Stimulated activated CD4-positive, alpha-beta T cell treated with anti-CD3 and anti-CD28 coated beads, Interleukin-4, amount 100 ng/mL, for 48 hours (primary cell): ENCODE measurements at regions not wholly inside any gene's neighbourhood (a gene's known extent, or its start where the extent isn't known, plus 50 kb on each side); places are given as distances from the start of the nearest gene placed in this dataset.
"Not testable (repeated sequence)": the region's sequence is repeated elsewhere in the genome, so short reads cannot be mapped to it uniquely, and the experiment has no call there.

Experiments
- DNase-seq, 2 donors: peaks; one replicate each; pipeline ENCODE4 v3.0.0-alpha.2; 2020; ENCODE audit warnings: low read depth in 2 of 2

- DNase-seq: no peak
These were observed 348.8 kb upstream of the CLINT1 start for GRCh38 chr5:158207733-158208132.

DNA sequence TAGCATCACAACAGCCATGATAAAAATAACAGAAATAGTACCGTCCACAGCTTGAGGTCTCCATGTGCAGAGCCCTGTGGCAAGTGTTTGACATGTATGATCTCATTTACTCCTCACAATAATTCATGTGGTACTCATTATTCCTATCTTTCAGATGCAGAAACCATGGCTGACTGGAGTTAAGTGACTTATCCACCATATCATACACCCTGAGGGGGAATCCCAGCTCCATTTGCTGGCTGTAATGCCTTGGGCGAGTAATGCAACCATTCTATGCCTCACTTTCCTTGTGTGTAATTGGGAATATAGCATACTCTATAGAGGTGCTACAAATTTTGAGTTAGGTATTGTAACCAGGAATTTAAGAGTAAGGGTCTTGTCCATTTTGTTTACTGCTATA, 347.0 kb upstream of the CLINT1 start:
- no peak for DNase-seq

DNA sequence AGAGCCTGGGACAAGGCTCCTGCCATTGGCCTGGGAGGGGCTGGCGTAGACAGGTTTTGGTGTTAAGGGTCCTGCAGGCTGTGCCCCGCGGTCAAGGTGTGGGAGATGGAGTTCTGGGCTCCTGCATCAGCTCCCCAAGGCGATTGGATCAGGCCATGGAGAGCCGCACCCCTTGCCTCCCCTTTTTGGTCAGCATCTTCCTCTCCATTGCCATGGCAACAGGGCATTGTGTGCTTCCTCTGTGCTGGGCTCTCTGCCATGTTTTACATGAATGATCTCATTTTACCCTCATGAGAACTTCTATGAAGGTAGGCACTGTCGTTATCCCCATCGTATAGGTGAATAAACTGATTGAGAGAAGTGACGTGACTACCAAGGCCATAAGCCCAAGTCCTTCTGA, 344.3 kb upstream of the CLINT1 start:
- no peak for DNase-seq

GRCh38 chr5:158202801-158203200, 343.9 kb upstream of the CLINT1 start:
- DNase-seq: no peak

GRCh38 chr5:158200619-158201018, 341.7 kb upstream of the CLINT1 start:
- no peak for DNase-seq

DNA sequence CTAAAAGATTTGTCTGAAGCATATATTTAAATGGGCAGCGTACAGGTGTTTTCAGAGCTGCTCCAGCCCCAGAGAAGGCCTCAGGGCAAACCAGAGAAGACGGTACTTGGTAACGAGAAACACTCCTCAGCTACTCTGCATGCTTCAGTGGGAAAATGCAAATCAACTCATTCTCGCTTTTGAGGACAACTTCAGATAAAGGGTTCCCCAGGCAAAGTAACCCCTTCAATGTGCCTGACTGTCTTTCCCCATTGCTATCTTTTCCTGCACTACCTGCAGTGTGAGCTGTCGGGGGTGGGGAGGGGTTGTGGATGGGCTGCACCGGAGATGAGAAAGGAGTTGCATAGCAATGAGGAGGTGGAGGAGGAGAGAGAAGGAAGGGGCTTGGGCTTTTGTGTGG, 339.7 kb upstream of the CLINT1 start:
- no peak for DNase-seq

GRCh38 chr5:158195416-158196210, 336.7 kb upstream of the CLINT1 start:
- no peak for DNase-seq

DNA sequence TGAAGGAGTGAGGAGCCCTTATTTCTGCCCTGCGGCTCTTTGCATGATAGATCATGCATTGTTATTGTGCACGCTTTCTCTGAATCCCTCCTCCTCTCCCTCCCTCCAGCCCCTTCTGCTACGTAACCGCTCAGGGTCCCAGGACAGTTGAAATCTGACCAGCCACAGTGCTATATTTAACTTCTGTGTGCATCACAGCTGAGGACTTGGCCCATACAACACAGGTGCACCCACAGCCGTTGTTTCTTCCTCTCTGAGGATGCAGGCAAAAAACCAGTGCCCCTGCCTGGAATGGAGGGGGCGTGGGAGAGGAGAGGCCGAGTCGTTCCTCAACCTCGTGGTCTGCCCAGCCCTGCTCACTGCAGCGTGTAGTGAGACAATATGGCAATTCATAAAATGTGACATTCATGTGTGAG, 335.6 kb upstream of the CLINT1 start:
- no peak for DNase-seq

GRCh38 chr5:158193395-158193794, 334.4 kb upstream of the CLINT1 start:
- DNase-seq: not testable (repeated sequence)

DNA sequence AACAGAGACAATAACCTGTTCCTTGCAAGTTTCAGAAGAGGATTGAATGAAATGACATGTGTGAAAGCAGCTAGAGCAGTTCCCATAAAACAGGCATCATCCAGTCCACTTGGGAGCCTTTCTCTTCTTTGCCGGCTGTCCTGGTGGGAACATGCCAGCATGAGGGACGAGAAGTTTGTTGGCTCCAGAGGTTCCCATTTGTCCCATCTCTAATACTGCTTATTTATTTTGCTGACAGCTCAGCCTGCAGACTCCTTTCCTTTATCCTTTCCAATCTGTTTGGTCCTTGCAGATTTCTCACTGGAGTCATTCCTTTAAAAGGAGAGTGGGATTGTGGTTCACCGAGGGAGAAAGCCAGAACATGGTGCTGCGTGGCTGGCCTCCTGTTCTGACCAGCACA, 321.5 kb upstream of the CLINT1 start:
- no peak for DNase-seq

- no peak for DNase-seq
These were observed 320.3 kb upstream of the CLINT1 start for GRCh38 chr5:158179271-158179670.

GRCh38 chr5:158178535-158178934, 319.6 kb upstream of the CLINT1 start:
- no peak for DNase-seq

- DNase-seq: no peak
These were observed 318.2 kb upstream of the CLINT1 start for GRCh38 chr5:158177146-158177545.

DNA sequence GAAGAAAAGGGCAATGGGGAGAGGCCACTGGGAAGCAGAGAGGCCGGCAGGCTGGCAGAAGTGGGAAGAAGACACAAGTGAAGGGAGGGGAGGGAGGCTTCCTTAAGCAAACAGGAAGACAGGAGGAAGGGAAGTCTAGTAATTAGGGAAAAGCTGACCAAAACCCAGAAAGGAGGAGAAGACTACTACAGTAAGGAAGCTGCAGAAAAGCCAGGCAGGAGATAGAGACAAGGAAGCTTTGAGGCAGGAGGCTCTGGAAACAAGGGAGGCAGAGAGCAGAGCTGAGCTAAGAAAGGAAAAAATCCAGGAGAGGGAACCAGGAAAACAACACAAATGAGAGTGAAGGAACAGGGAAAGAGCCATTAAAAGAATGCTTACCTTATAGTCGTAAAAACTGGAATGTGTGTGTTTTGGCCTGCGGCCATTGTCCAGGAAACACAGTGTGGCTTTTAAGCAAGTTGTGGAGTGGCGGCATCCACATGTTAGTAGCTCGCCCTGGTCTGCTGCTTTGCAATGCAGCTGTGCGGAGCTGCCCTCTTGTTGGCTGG, 317.1 kb upstream of the CLINT1 start:
- no peak for DNase-seq

- DNase-seq: peak; percentile 23 to 42
These were observed 316.2 kb upstream of the CLINT1 start for GRCh38 chr5:158174918-158175851.

GRCh38 chr5:158174026-158174425, 315.1 kb upstream of the CLINT1 start:
- DNase-seq: no peak

- DNase-seq: no peak
These were observed 313.1 kb upstream of the CLINT1 start for GRCh38 chr5:158172005-158172404.

- no peak for DNase-seq
These were observed 311.6 kb upstream of the CLINT1 start for GRCh38 chr5:158170534-158170933.

DNA sequence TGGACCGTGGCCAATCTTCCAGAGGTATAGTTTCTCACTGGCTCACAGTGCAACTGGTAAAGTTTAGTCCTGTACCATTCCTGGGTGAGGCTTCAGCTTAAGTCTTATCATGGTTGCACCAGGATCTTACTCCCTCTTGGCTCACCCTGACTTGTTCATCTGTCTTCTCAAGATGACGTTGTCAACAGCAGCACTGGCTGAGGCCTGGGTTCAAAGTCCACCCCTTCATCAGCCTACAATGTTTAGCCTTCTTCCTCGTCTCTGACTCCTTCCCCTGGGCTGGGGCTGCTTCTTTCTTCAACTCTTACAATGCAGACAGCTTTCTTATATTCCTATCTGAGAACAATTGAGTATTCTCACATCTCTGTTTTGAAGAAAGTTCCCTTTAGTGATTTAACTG, 311.1 kb upstream of the CLINT1 start:
- no peak for DNase-seq

- DNase-seq: no peak
These were observed 307.5 kb upstream of the CLINT1 start for GRCh38 chr5:158166424-158166823.

GRCh38 chr5:158165647-158166046, 306.7 kb upstream of the CLINT1 start:
- DNase-seq: no peak

- no peak for DNase-seq
These were observed 305.5 kb upstream of the CLINT1 start for GRCh38 chr5:158164296-158165047.
